ENCODE measurements at regions not wholly inside any gene's neighbourhood (a gene's known extent, or its start where the extent isn't known, plus 50 kb on each side); places are given as distances from the start of the nearest gene placed in this dataset.

DNA sequence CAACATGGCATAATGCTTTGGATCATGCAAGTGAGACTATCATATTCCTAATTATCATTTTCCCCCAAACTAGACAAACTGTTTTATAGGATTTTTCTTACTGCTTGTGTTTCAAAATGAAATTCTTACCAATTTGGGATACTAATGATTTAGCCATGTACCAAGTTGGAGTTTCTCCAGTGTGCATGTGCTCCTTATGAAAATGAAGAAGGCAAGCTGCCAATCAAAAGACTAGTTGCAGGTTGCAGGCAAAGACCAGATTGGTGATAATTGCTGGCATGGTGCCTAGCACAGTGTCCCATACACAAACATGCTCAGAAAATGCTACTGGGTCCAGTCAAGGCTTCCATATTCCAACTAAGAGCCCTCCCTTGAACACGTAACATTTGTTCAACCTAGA is 771.8 kb upstream of the FANCL start:
- no peak for TF ChIP-seq CTCF (conservative IDR thresholded peaks at IDR 0.05; ENCODE audit: control insufficient read depth, insufficient read depth, low read depth, low read length)
- DNase-seq (ENCODE audit: low read depth) = no peak
- H3K4me3 ChIP-seq (ENCODE audit: control insufficient read depth, low read depth, low read length) = no peak overlapping the region

GRCh38 chr2:59012234-59012633 is 771.1 kb upstream of the FANCL start:
- H3K4me3 ChIP-seq (ENCODE audit: control insufficient read depth, low read depth, low read length) = no peak overlapping the region
- no peak for DNase-seq (ENCODE audit: low read depth)
- TF ChIP-seq CTCF (conservative IDR thresholded peaks at IDR 0.05; ENCODE audit: control insufficient read depth, insufficient read depth, low read depth, low read length) = no peak

- H3K4me3 ChIP-seq (ENCODE audit: control insufficient read depth, low read depth, low read length) = no peak overlapping the region
- TF ChIP-seq CTCF (conservative IDR thresholded peaks at IDR 0.05; ENCODE audit: control insufficient read depth, insufficient read depth, low read depth, low read length) = no peak
- DNase-seq (ENCODE audit: low read depth) = no peak
Measured at GRCh38 chr2:59008950-59009349, 767.8 kb upstream of the FANCL start.

DNA sequence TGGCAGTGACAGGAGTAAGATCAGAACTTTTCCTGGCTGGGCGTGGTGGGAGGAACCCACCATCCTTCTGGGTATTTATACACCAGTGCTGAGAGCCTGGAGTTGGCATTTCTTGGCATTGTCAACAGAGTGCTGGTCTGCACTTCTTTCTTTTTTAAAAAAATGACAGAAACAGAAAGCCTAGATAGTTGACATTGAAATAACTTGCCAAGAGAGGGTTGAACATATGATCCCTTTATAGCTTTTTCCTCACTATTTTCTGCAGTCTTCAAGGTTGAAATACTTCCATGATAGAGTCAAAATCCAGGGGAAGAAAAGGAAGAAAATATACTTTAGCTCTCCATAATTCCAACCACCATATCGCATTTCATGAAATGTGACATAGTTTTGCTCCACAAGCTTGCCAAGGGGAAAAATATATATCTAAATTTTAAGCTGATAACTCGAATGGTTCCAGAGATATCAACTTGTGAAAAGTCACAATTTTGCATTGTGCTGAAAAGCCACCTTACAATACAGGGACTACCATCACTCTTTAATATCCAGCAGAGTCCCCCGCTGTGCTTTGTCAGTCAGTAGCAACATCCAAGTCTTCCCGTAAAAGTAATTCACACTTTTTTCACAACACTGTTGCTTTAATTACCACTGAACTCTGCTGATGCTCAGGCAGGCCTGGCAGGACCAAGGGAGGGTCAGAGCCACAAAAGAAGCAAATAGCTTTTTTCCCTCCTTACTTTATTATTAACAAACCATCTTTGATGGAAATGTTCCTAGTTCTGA is 764.9 kb upstream of the FANCL start:
- no peak for DNase-seq (ENCODE audit: low read depth)
- H3K4me3 ChIP-seq (ENCODE audit: control insufficient read depth, low read depth, low read length) = no peak overlapping the region
- TF ChIP-seq CTCF (conservative IDR thresholded peaks at IDR 0.05; ENCODE audit: control insufficient read depth, insufficient read depth, low read depth, low read length) = no peak

DNA sequence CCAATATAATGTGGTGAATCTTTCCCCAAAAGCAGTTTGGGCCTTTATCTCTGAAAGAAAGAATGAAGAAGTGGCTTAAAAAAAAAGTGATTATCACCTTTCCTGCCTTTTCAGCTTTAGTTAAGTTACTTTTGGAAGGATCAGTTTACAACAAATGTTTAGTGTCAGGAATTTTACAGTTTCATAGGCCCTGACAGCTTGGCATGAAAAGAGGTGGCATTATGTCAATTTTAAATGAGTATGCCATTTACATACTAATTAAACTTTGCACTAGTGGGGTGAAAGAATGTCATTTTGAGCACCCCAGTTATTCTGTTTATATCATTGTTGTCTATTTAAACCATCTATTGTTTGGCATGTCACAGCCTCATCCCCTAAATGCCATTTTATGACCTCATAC is 763.5 kb upstream of the FANCL start:
- TF ChIP-seq CTCF (conservative IDR thresholded peaks at IDR 0.05; ENCODE audit: control insufficient read depth, insufficient read depth, low read depth, low read length) = no peak
- H3K4me3 ChIP-seq (ENCODE audit: control insufficient read depth, low read depth, low read length) = no peak overlapping the region
- DNase-seq (ENCODE audit: low read depth) = no peak

- no peak for TF ChIP-seq CTCF (conservative IDR thresholded peaks at IDR 0.05; ENCODE audit: control insufficient read depth, insufficient read depth, low read depth, low read length)
- no peak overlapping the region for H3K4me3 ChIP-seq (ENCODE audit: control insufficient read depth, low read depth, low read length)
- DNase-seq (ENCODE audit: low read depth) = no peak
Measured at GRCh38 chr2:59000796-59001195, 759.7 kb upstream of the FANCL start.
